NOMO-1 treated with DMSO at 0.1 percent for 48 hours (cell line): ENCODE measurements at regions not wholly inside any gene's neighbourhood (a gene's known extent, or its start where the extent isn't known, plus 50 kb on each side); places are given as distances from the start of the nearest gene placed in this dataset.
A peak's percentile ranks its signal among the peaks of the same experiment; 100 is the strongest.

Experiments
- DNase-seq: peaks from one replicate; lab custom pipeline; 2025; ENCODE audit not compliant: unreplicated experiment; lab: John Stamatoyannopoulos, UW

DNA sequence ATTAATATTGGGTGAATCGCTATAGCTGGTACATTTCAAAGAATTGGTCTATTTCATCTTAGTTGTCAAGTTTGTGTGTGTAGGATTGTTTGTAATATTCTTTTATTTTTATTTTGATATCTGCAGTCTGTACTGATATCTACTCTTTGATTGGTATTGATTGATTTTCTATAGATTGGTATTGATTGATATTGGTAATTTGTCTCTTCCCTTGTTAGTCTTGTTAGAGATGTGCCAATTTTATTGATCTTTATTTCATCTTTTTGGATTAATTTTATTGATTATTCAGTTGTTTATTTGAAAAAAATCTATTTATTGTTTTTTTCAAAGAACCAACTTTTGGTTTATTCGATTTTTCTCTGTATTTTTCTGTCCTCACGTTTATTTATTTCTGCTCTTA, 61.4 kb downstream of the TM2D3 start:
- DNase-seq = no peak

GRCh38 chr15:101583284-101583683, 68.9 kb downstream of the TM2D3 start:
- no peak for DNase-seq

- no peak for DNase-seq
Observed at GRCh38 chr15:101580431-101580830, 71.8 kb downstream of the TM2D3 start.

DNA sequence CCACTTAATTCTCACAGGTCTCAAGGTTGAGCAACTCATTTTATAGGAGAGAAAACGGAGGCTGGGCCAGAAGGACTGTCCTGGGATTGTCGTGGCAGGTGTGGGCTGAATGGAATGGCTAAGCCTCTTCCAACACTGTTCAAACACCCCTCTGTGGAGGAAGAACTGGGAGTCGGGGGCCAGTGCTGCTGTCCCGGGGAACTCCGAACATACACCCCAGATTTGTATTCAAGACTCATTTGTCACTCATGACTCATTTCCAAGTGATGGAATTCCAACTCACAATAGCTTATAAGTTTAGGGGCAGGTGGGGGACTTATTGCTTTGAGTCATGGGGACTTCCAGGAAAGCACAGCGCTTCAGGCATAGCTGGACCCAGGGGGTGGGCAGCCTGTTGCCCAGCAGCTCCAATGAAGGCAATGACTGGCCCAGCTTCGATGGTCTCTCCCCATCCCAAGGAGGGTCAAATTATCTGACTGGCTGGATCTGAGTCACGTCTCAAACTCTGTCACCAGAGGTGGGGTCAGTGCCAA, 72.5 kb downstream of the TM2D3 start:
- DNase-seq = no peak

- peak; percentile 42 for DNase-seq
Observed at GRCh38 chr15:101578443-101578894, 73.7 kb downstream of the TM2D3 start.

DNA sequence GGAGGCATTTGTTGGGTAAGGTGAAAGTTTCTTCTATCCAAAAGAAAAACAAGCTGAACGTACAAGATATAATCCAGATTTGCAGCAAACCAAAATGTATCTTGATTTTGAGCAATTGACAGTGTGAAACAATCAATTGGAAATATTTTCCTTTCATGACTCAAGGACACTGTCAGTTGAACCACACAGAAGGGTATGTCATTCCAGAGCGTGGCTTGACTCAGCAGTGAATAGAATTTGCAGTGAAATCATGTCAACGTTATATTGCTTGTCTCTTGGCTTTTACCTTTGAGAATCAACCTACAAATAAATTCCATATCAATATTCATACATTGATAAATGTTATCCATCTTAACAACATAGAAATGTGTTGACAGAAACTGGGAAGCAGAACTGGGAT, 78.2 kb downstream of the TM2D3 start:
- no peak for DNase-seq

- DNase-seq = no peak
Observed at GRCh38 chr15:101570241-101570640, 80.7 kb upstream of the PCSK6 start.

- no peak for DNase-seq
Observed at GRCh38 chr15:101568821-101569555, 79.5 kb upstream of the PCSK6 start.

DNA sequence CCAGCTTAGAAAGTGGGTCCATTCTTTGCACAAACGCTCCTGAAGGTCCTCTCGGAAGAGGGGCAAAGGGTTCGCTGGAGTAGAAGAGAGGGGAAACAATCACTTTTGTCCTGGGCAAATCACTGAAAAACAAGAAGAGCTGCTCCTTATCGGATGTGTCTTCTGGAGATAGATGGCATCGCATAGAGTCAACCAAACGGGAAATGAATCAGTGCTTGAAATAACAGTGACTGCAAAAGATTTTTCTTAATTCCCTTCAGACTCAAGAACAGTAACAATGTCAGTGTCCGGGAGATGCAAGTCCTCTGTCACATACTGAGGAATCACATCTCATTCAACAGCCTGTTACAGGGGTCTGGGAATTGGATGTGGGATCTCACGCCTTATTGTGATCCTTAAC, 78.8 kb upstream of the PCSK6 start:
- DNase-seq = no peak

GRCh38 chr15:101566748-101567488, 77.4 kb upstream of the PCSK6 start:
- no peak for DNase-seq

DNA sequence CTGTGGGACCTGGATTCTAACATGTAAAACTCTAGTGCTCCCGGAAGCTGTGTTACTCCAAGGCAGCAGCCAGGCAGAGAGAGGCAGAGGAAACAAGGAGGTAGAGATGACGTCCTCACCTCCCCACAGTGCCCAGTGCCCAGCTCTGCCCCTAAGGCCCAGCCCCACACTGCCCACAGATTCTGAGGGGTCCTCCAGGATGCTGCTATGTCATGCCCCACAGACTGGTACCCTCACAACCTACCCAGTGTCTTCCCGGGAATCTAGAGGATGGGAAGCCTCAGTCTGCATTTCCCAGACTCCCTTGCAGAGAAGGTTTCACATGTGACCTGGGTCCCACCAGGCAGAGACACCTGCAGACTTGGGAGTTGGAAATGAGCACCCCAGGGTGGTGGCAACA, 75.9 kb upstream of the PCSK6 start:
- DNase-seq = no peak

DNA sequence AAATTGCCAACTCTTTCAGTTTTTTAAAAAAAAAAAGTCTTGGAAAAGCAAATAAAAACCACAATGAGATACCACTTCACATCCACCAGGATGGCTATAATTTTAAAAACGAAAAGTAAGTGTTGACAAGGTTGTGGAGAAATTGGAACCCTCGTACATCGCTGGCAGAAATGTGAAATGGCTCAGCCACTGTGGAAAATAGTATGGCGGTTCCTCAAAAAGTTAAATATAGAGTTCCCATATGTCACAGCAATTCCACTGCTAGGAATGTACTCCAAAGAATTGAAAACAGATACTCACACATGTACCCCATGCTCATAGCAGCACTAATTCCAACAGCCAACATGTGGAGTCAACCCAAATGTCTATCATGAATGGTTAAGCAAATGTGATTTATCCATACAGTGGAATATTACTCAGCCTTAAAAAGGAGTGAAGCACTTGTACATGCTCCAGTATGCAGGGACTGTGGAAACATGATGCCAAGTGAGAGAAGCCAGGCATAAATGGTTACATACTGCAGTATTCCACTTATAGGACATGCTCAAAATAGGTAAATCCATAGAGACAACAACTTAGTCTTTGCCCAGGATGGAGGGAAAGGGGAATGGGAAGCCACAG, 73.8 kb upstream of the PCSK6 start:
- no peak for DNase-seq

GRCh38 chr15:101562428-101563059, 73.0 kb upstream of the PCSK6 start:
- no peak for DNase-seq

GRCh38 chr15:101561584-101561906, 72.0 kb upstream of the PCSK6 start:
- DNase-seq = no peak

- DNase-seq = peak; percentile 9
Observed at GRCh38 chr15:101560722-101561583, 71.4 kb upstream of the PCSK6 start.

DNA sequence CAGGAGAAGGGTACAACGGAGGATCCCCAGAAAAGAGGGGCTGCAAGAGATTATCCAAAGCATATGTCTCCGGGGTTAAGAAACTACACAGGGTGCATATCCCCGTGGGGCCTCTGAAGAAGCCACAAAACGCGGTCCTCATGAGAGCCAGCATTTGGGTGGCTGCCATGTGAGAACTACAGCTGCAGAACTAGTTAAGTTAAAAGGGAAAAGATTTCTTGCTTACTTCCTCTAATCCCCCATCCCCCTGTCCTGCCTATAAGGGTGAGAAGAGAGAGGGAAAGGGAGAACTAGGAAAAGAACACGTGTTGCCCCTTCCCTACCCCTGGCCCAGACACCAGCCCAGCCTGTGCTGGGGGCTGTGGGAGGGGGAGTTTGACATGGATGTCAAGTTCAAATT, 70.4 kb upstream of the PCSK6 start:
- peak; percentile 54 for DNase-seq

GRCh38 chr15:101558221-101558941, 68.9 kb upstream of the PCSK6 start:
- DNase-seq = peak; percentile 73

GRCh38 chr15:101556273-101556672, 66.8 kb upstream of the PCSK6 start:
- no peak for DNase-seq

GRCh38 chr15:101554115-101554915, 64.8 kb upstream of the PCSK6 start:
- DNase-seq = no peak
